ENCODE measurements at regions not wholly inside any gene's neighbourhood (a gene's known extent, or its start where the extent isn't known, plus 50 kb on each side); places are given as distances from the start of the nearest gene placed in this dataset.

- H3K4me1 ChIP-seq (ENCODE audit: insufficient read depth, low read length, poor library complexity, severe bottlenecking): no peaks in the 10 kb centered on the region
- no peak for DNase-seq (ENCODE audit: low spot score)
- no peak overlapping the region for H3K27ac ChIP-seq (ENCODE audit: low read depth, low read length, poor library complexity, severe bottlenecking)
- CTCF ChIA-PET (ENCODE audit: unreplicated experiment): no interaction called here
- H2AFZ ChIP-seq (ENCODE audit: low read length): no peak overlapping the region
- BruUV-seq (replicated peaks): no TSS peak
- TF ChIP-seq EZH2phosphoT487 (IDR thresholded peaks at IDR 0.05; ENCODE audit: borderline replicate concordance, low read depth, low read length): no peak
- no peak for TF ChIP-seq CTCF (conservative IDR thresholded peaks at IDR 0.05; ENCODE audit: low read length)
- H3K36me3 ChIP-seq (ENCODE audit: insufficient read depth, low read length): no peaks in the 10 kb centered on the region
- H3K4me2 ChIP-seq (ENCODE audit: low read length): no peak overlapping the region
- no peaks in the 10 kb centered on the region for H3K9me3 ChIP-seq (ENCODE audit: low read length)
- POLR2A ChIA-PET: no interaction called here
- intact Hi-C loops (cut with micrococcal nuclease; ENCODE audit: unreplicated experiment): no loop called here
- H3K4me3 ChIP-seq (ENCODE audit: low read depth, low read length, poor library complexity, severe bottlenecking): no peak overlapping the region
- H3K9me2 ChIP-seq (ENCODE audit: insufficient read depth, low read length): no peaks in the 10 kb centered on the region
- no peaks in the 10 kb centered on the region for H3K79me2 ChIP-seq (ENCODE audit: insufficient read depth, low read depth, low read length)
- no peaks in the 10 kb centered on the region for H4K20me1 ChIP-seq (ENCODE audit: insufficient read depth, low read length)
Measured at GRCh38 chr18:34592961-34593382, 117.1 kb upstream of the DTNA start.

- H3K9me3 ChIP-seq (ENCODE audit: low read length): no peaks in the 10 kb centered on the region
- H4K20me1 ChIP-seq (ENCODE audit: insufficient read depth, low read length): no peaks in the 10 kb centered on the region
- intact Hi-C loops (cut with micrococcal nuclease; ENCODE audit: unreplicated experiment): no loop called here
- H3K79me2 ChIP-seq (ENCODE audit: insufficient read depth, low read depth, low read length): no peaks in the 10 kb centered on the region
- no peaks in the 10 kb centered on the region for H3K4me1 ChIP-seq (ENCODE audit: insufficient read depth, low read length, poor library complexity, severe bottlenecking)
- no peaks in the 10 kb centered on the region for H3K9me2 ChIP-seq (ENCODE audit: insufficient read depth, low read length)
- H3K36me3 ChIP-seq (ENCODE audit: insufficient read depth, low read length): no peaks in the 10 kb centered on the region
- H2AFZ ChIP-seq (ENCODE audit: low read length): no peak overlapping the region
- POLR2A ChIA-PET: no interaction called here
- no TSS peak for BruUV-seq (replicated peaks)
- no peak for DNase-seq (ENCODE audit: low spot score)
- H3K4me3 ChIP-seq (ENCODE audit: low read depth, low read length, poor library complexity, severe bottlenecking): no peak overlapping the region
- H3K4me2 ChIP-seq (ENCODE audit: low read length): no peak overlapping the region
- H3K27ac ChIP-seq (ENCODE audit: low read depth, low read length, poor library complexity, severe bottlenecking): no peak overlapping the region
- CTCF ChIA-PET (ENCODE audit: unreplicated experiment): no interaction called here
- TF ChIP-seq CTCF (conservative IDR thresholded peaks at IDR 0.05; ENCODE audit: low read length) (no peak), EZH2phosphoT487 (IDR thresholded peaks at IDR 0.05; ENCODE audit: borderline replicate concordance, low read depth, low read length) (no peak)
Measured at GRCh38 chr18:34594266-34594665, 115.8 kb upstream of the DTNA start.

- TF ChIP-seq CTCF (conservative IDR thresholded peaks at IDR 0.05; ENCODE audit: low read length): peak; percentile 32; the same call in 1 of the 2 replicates
- TF ChIP-seq EZH2phosphoT487 (IDR thresholded peaks at IDR 0.05; ENCODE audit: borderline replicate concordance, low read depth, low read length): no peak
- Histone ChIP-seq H3K4me3 (ENCODE audit: low read depth, low read length, poor library complexity, severe bottlenecking) (no peak overlapping the region), H3K36me3 (ENCODE audit: insufficient read depth, low read length) (no peaks in the 10 kb centered on the region), H4K20me1 (ENCODE audit: insufficient read depth, low read length) (no peaks in the 10 kb centered on the region), H3K4me2 (ENCODE audit: low read length) (no peak overlapping the region), H3K9me3 (ENCODE audit: low read length) (no peaks in the 10 kb centered on the region), H2AFZ (ENCODE audit: low read length) (no peak overlapping the region), H3K27ac (ENCODE audit: low read depth, low read length, poor library complexity, severe bottlenecking) (no peak overlapping the region), H3K4me1 (ENCODE audit: insufficient read depth, low read length, poor library complexity, severe bottlenecking) (no peaks in the 10 kb centered on the region), H3K9me2 (ENCODE audit: insufficient read depth, low read length) (no peaks in the 10 kb centered on the region), H3K79me2 (ENCODE audit: insufficient read depth, low read depth, low read length) (no peaks in the 10 kb centered on the region)
- ChIA-PET CTCF (ENCODE audit: unreplicated experiment) (no interaction called here), POLR2A (no interaction called here)
- intact Hi-C loops (cut with micrococcal nuclease; ENCODE audit: unreplicated experiment): no loop called here
- DNase-seq (ENCODE audit: low spot score): no peak
- BruUV-seq (replicated peaks): no TSS peak
Measured at GRCh38 chr18:34595690-34596089, 114.4 kb upstream of the DTNA start.
